ENCODE measurements at regions not wholly inside any gene's neighbourhood (a gene's known extent, or its start where the extent isn't known, plus 50 kb on each side); places are given as distances from the start of the nearest gene placed in this dataset.

DNA sequence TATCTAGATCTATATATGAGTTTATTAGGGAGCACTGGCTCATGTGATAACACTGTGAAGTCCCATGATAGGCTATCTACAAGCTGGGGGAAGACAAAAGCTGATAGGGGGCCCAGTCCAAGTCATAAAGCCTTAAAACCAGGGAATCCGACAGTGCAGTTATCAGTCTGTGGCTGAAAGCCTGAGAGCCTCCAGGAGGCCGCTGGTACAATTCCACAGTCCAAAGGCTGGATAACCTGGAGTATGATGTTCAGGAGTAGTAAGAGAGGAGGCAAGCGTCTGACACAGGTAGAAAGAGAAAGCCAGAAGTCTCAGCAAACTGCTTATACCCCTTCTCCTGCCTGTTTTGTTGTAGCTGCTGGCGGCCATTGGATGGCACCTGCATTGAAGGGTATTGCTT, 177.6 kb upstream of the SPRY1 start:
- TF ChIP-seq CTCF (IDR thresholded peaks at IDR 0.05 in 8 of 11, conservative IDR thresholded peaks at IDR 0.05 in 3 of 11): no peak
- TF ChIP-seq POLR2A (IDR thresholded peaks at IDR 0.05): no peak
- TF ChIP-seq POLR2AphosphoS5 (IDR thresholded peaks at IDR 0.05): no peak

Measured in spleen (tissue), 7 donors.